ENCODE measurements at regions not wholly inside any gene's neighbourhood (a gene's known extent, or its start where the extent isn't known, plus 50 kb on each side); places are given as distances from the start of the nearest gene placed in this dataset.

GRCh38 chr10:131437556-131438475 lies 126.3 kb upstream of the TCERG1L start:
- no peak overlapping the region for H3K27ac Mint-ChIP-seq (ENCODE audit: unreplicated experiment)
- no peaks in the 10 kb centered on the region for H3K36me3 Mint-ChIP-seq (ENCODE audit: unreplicated experiment)
- H3K9me3 Mint-ChIP-seq (ENCODE audit: unreplicated experiment): peaks cover 3% of the 10 kb centered on the region
- H3K4me3 Mint-ChIP-seq (ENCODE audit: unreplicated experiment): no peak overlapping the region
- DNase-seq: no peak
- H3K27me3 Mint-ChIP-seq (ENCODE audit: unreplicated experiment): peaks cover 8% of the 10 kb centered on the region
- TF ChIP-seq CTCF (IDR thresholded peaks at IDR 0.05; ENCODE audit: partially characterized antibody, unreplicated experiment): no peak
- H3K4me1 Mint-ChIP-seq (ENCODE audit: low read depth, unreplicated experiment): no peaks in the 10 kb centered on the region

GRCh38 chr10:131438665-131439064 lies 127.1 kb upstream of the TCERG1L start:
- Mint-ChIP-seq H3K27ac (ENCODE audit: unreplicated experiment) (no peak overlapping the region), H3K4me3 (ENCODE audit: unreplicated experiment) (no peak overlapping the region), H3K9me3 (ENCODE audit: unreplicated experiment) (peaks cover 5% of the 10 kb centered on the region), H3K36me3 (ENCODE audit: unreplicated experiment) (no peaks in the 10 kb centered on the region), H3K27me3 (ENCODE audit: unreplicated experiment) (peaks cover 10% of the 10 kb centered on the region), H3K4me1 (ENCODE audit: low read depth, unreplicated experiment) (no peaks in the 10 kb centered on the region)
- no peak for TF ChIP-seq CTCF (IDR thresholded peaks at IDR 0.05; ENCODE audit: partially characterized antibody, unreplicated experiment)
- no peak for DNase-seq

DNA sequence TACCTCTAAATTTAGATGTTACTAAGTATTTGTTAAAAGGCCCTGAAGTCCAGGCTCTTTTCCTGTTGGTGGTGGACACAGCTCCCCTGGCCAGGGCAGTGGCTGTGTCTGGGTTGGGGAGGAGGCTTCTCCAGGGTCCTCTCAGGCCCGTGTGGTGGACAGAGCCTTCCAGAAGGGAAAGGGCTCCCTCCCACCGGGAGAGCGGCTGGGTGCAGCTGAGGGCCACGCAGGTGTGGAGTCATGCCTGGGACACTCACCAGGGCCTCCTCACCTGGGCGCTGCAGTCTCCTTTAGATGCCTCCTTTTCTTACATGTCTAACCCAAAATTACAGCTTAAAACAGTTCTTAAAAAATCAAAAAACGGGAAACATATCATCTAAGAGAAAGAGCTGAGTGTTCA lies 128.2 kb upstream of the TCERG1L start:
- no peak for TF ChIP-seq CTCF (IDR thresholded peaks at IDR 0.05; ENCODE audit: partially characterized antibody, unreplicated experiment)
- Mint-ChIP-seq H3K27ac (ENCODE audit: unreplicated experiment) (no peak overlapping the region), H3K36me3 (ENCODE audit: unreplicated experiment) (no peaks in the 10 kb centered on the region), H3K4me1 (ENCODE audit: low read depth, unreplicated experiment) (no peaks in the 10 kb centered on the region), H3K4me3 (ENCODE audit: unreplicated experiment) (no peak overlapping the region), H3K27me3 (ENCODE audit: unreplicated experiment) (peaks cover 10% of the 10 kb centered on the region), H3K9me3 (ENCODE audit: unreplicated experiment) (peaks cover 3% of the 10 kb centered on the region)
- DNase-seq: no peak

- Mint-ChIP-seq H3K27me3 (ENCODE audit: unreplicated experiment) (peaks cover 10% of the 10 kb centered on the region), H3K9me3 (ENCODE audit: unreplicated experiment) (peaks cover 3% of the 10 kb centered on the region), H3K36me3 (ENCODE audit: unreplicated experiment) (no peaks in the 10 kb centered on the region), H3K4me1 (ENCODE audit: low read depth, unreplicated experiment) (no peaks in the 10 kb centered on the region), H3K27ac (ENCODE audit: unreplicated experiment) (no peak overlapping the region), H3K4me3 (ENCODE audit: unreplicated experiment) (no peak overlapping the region)
- TF ChIP-seq CTCF (IDR thresholded peaks at IDR 0.05; ENCODE audit: partially characterized antibody, unreplicated experiment): no peak
- DNase-seq: no peak
Observed at GRCh38 chr10:131440405-131441360, 129.2 kb upstream of the TCERG1L start.
